B cell (primary cell): ENCODE measurements at regions not wholly inside any gene's neighbourhood (a gene's known extent, or its start where the extent isn't known, plus 50 kb on each side); places are given as distances from the start of the nearest gene placed in this dataset.

Experiments used
- ATAC-seq: fragments of 200-7000 bp; cut with Tn5 transposase; one replicate; pipeline ENCODE4 v1.10.0; 2021; ENCODE audit warnings: low read depth, mild to moderate bottlenecking, moderate number of reproducible peaks, moderate library complexity
- CTCF ChIA-PET: fragments of 350-600 bp; sonication (Branson Sonifier 250); formaldehyde crosslinking; loops from one replicate; lab custom pipeline; 2021; ENCODE audit warnings: antibody characterized with exemption, inconsistent platforms; lab: Charles Lee
- POLR2A ChIA-PET: fragments of 350-600 bp; sonication (Branson Sonifier 250); formaldehyde crosslinking; loops from one replicate; lab custom pipeline; 2021; ENCODE audit warnings: antibody characterized with exemption; lab: Charles Lee
- DNase-seq: peaks from one replicate; pipeline ENCODE4 v3.0.0; 2013
- H2AFZ ChIP-seq: 2 replicates; pipeline ENCODE4 v1.6.1; 2012; ENCODE audit warnings: mild to moderate bottlenecking, low read depth, low read length; ENCODE audit not compliant: insufficient read depth, poor library complexity, severe bottlenecking
- H3K27ac ChIP-seq, 2 donors: 1 replicate in 1 of 2; 2 replicates in 1 of 2; pipeline ENCODE4 v1.5.1; 2012 to 2013; ENCODE audit warnings: low read length in 2 of 2, mild to moderate bottlenecking in 2 of 2, moderate library complexity in 1 of 2
- H3K27me3 ChIP-seq, 4 experiments: fragments of 200-600 bp in 1 of 4; sonication (generic) in 1 of 4; replicated peaks in 1 of 4; 1 replicate in 2 of 4; 2 replicates in 2 of 4; pipeline versions ENCODE4 v1.6.1 to v1.7.0; 2013 to 2016; ENCODE audit warnings: low read length in 3 of 4, mild to moderate bottlenecking in 2 of 4, mixed read lengths in 1 of 4, moderate library complexity in 1 of 4; ENCODE audit not compliant: insufficient read depth in 4 of 4, control insufficient read depth in 3 of 4; ENCODE audit errors: control extremely low read depth in 1 of 4
- H3K36me3 ChIP-seq, 2 experiments: replicated peaks in 1 of 2; 1 replicate in 1 of 2; 2 replicates in 1 of 2; pipeline versions ENCODE4 v1.6.1 to v1.7.1; 2013; ENCODE audit warnings: low read length in 1 of 2; ENCODE audit not compliant: insufficient read depth in 2 of 2, control insufficient read depth in 1 of 2; ENCODE audit errors: control extremely low read depth in 1 of 2, extremely low read depth in 1 of 2
- H3K4me1 ChIP-seq, 2 donors: fragments of 200-600 bp in 1 of 2; sonication (generic) in 1 of 2; 1 replicate in 1 of 2; 2 replicates in 1 of 2; pipeline versions ENCODE4 v1.5.1 to v1.6.1; 2013 to 2017; ENCODE audit warnings: low read length in 2 of 2; ENCODE audit not compliant: control insufficient read depth in 2 of 2, insufficient read depth in 2 of 2
- H3K4me2 ChIP-seq: replicated peaks from 2 replicates; pipeline ENCODE3; 2012; ENCODE audit warnings: mild to moderate bottlenecking, low read depth, low read length; ENCODE audit not compliant: poor library complexity, severe bottlenecking
- H3K4me3 ChIP-seq, 5 experiments: fragments of 200-600 bp in 1 of 5; sonication (generic) in 1 of 5; 1 replicate in 3 of 5; 2 replicates in 2 of 5; pipeline versions ENCODE4 v1.5.1 to v1.7.0; 2011 to 2016; ENCODE audit warnings: low read length in 4 of 5, mild to moderate bottlenecking in 4 of 5, low read depth in 2 of 5, control low read depth in 1 of 5, moderate library complexity in 1 of 5; ENCODE audit not compliant: insufficient read depth in 1 of 5; ENCODE audit errors: control extremely low read depth in 1 of 5, extremely low read depth in 1 of 5
- H3K79me2 ChIP-seq: fragments of 200-600 bp; sonication (generic); one replicate; pipeline ENCODE4 v1.6.0; 2016; ENCODE audit warnings: low read length; ENCODE audit not compliant: control insufficient read depth, insufficient read depth
- H3K9ac ChIP-seq: fragments of 200-600 bp; sonication (generic); 2 replicates; pipeline ENCODE4 v1.6.1; 2017; ENCODE audit warnings: mild to moderate bottlenecking, low read length, moderate library complexity
- H3K9me3 ChIP-seq, 3 donors: one replicate each; pipeline versions ENCODE4 v1.6.1 to v1.7.1; 2013; ENCODE audit warnings: low read length in 2 of 3; ENCODE audit not compliant: control insufficient read depth in 2 of 3, insufficient read depth in 1 of 3; ENCODE audit errors: control extremely low read depth in 1 of 3
- H4K20me1 ChIP-seq: 2 replicates; pipeline ENCODE4 v1.6.0; 2012; ENCODE audit warnings: mild to moderate bottlenecking, low read length; ENCODE audit not compliant: insufficient read depth, control insufficient read depth, poor library complexity, severe bottlenecking
- H3K27ac Mint-ChIP-seq: one replicate; pipeline ENCODE4 v1.8.0; 2021; ENCODE audit warnings: mixed read lengths
- H3K27me3 Mint-ChIP-seq: one replicate; pipeline ENCODE4 v1.8.0; 2021; ENCODE audit warnings: mixed read lengths
- H3K4me1 Mint-ChIP-seq: one replicate; pipeline ENCODE4 v1.8.0; 2021; ENCODE audit warnings: mixed read lengths
- H3K4me3 Mint-ChIP-seq: one replicate; pipeline ENCODE4 v1.8.0; 2021; ENCODE audit warnings: mixed read lengths
- H3K9me3 Mint-ChIP-seq: one replicate; pipeline ENCODE4 v1.8.0; 2022; ENCODE audit warnings: mixed read lengths; ENCODE audit not compliant: insufficient read depth
- CTCF ChIP-seq: fragments of 200-600 bp; IDR thresholded peaks from one replicate; pipeline ENCODE4 v1.8.0; 2022; ENCODE audit warnings: antibody characterized with exemption, mild to moderate bottlenecking
- EZH2 ChIP-seq: IDR thresholded peaks from 2 replicates; pipeline ENCODE4 v1.6.1; 2012; ENCODE audit warnings: borderline replicate concordance, low read depth, mild to moderate bottlenecking, moderate library complexity, low read length; ENCODE audit not compliant: insufficient read depth, poor library complexity, severe bottlenecking
- WGBS: methylation state at CpG from one replicate; pipeline ENCODE4 v1.1.5; 2013; ENCODE audit warnings: missing lambda C conversion rate; ENCODE audit not compliant: insufficient coverage; 5-methylcytosine and 5-hydroxymethylcytosine counted together
- intact Hi-C: fragments of 100-400 bp; cut with micrococcal nuclease; formaldehyde crosslinking; loops from one replicate; pipeline ENCODE4 v1.10.0; 2022

- no peaks in the 10 kb centered on the region for H3K79me2 ChIP-seq
- no peak for DNase-seq
- no peaks in the 10 kb centered on the region for H3K4me1 ChIP-seq
- no peak overlapping the region for H3K27ac ChIP-seq
- WGBS = 90% methylated on average over 2 of the region's 3 CpGs
- H3K4me2 ChIP-seq = no peak overlapping the region
- no peak for ATAC-seq
- no peaks in the 10 kb centered on the region for H3K27me3 ChIP-seq
- intact Hi-C loops = no loop called here
- H3K9me3 ChIP-seq = no peaks in the 10 kb centered on the region
- H3K4me3 ChIP-seq = no peak overlapping the region
- TF ChIP-seq CTCF (no peak), EZH2 (no peak)
- no peak overlapping the region for H3K9ac ChIP-seq
- ChIA-PET CTCF (no interaction called here), POLR2A (no interaction called here)
- no peaks in the 10 kb centered on the region for H3K9me3 Mint-ChIP-seq
- H3K27me3 Mint-ChIP-seq = peaks cover 7% of the 10 kb centered on the region
- no peaks in the 10 kb centered on the region for H3K4me1 Mint-ChIP-seq
- H3K4me3 Mint-ChIP-seq = no peak overlapping the region
- no peak overlapping the region for H2AFZ ChIP-seq
- H4K20me1 ChIP-seq = no peaks in the 10 kb centered on the region
- no peaks in the 10 kb centered on the region for H3K36me3 ChIP-seq
- no peak overlapping the region for H3K27ac Mint-ChIP-seq
Measured at GRCh38 chr17:12528036-12528435, 137.7 kb upstream of the MYOCD start.

GRCh38 chr17:12530161-12530560 lies 135.5 kb upstream of the MYOCD start:
- ATAC-seq = no peak
- DNase-seq = no peak
- no peaks in the 10 kb centered on the region for H3K27me3 ChIP-seq
- no peak overlapping the region for H3K27ac ChIP-seq
- H2AFZ ChIP-seq = no peak overlapping the region
- peaks cover 7% of the 10 kb centered on the region for H3K27me3 Mint-ChIP-seq
- no peaks in the 10 kb centered on the region for H3K4me1 ChIP-seq
- H3K4me2 ChIP-seq = no peak overlapping the region
- POLR2A ChIA-PET = no interaction called here
- no peaks in the 10 kb centered on the region for H3K4me1 Mint-ChIP-seq
- H3K27ac Mint-ChIP-seq = no peak overlapping the region
- CTCF ChIA-PET = no interaction called here
- intact Hi-C loops = no loop called here
- H4K20me1 ChIP-seq = no peaks in the 10 kb centered on the region
- TF ChIP-seq EZH2 (no peak), CTCF (no peak)
- no peak overlapping the region for H3K4me3 Mint-ChIP-seq
- no peak overlapping the region for H3K4me3 ChIP-seq
- no peaks in the 10 kb centered on the region for H3K36me3 ChIP-seq
- WGBS = no CpG with 5 or more reads among the region's 4 CpGs
- H3K9me3 Mint-ChIP-seq = no peaks in the 10 kb centered on the region
- no peaks in the 10 kb centered on the region for H3K9me3 ChIP-seq
- H3K9ac ChIP-seq = no peak overlapping the region
- H3K79me2 ChIP-seq = no peaks in the 10 kb centered on the region
